ENCODE measurements at regions not wholly inside any gene's neighbourhood (a gene's known extent, or its start where the extent isn't known, plus 50 kb on each side); places are given as distances from the start of the nearest gene placed in this dataset.

DNA sequence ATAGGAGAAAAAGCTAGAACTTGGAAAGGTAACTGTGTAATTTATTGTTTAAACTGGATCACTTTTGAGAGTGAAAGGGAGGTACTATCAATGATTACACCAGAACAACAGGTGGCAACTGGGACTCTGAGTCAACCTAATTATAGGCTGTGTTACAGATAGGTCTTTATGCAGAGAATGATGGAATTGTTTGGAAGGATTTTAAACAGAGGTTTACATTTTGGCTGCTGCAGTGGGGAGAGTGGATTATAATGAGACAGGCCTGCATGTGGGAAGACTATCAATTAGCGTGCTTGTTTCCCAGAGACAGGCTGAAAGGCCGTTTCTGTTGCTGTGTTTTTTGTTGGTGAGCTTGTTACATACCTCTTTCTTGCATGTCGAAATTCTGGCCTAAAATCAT, 432.9 kb downstream of the PLA2G4A start:
- ATAC-seq = no peak

DNA sequence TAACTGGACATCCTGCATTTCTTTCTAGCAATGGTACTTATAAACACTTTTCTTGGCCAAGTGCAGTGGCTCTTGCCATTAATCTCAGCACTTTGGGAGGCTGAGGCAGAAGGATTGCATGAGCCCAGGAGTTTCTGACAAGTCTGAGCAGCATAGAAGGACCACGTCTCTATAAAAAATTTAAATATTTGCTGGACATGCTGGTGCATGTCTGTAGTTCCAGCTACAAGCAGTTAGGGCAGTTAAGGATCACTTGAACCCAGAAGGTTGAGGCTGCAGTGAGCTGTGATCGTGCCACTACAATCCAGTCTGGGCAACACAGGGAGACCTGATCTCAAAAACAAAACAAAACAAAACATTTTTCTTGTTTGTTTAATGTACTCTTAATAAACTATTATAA, 434.0 kb downstream of the PLA2G4A start:
- ATAC-seq = no peak
- TF ChIP-seq ZFP3 (CRISPR knock-in tag; IDR thresholded peaks at IDR 0.05) = no peak

More for the DNA sequence above, 432.9 kb downstream of the PLA2G4A start:
- TF ChIP-seq, protein P1, sequence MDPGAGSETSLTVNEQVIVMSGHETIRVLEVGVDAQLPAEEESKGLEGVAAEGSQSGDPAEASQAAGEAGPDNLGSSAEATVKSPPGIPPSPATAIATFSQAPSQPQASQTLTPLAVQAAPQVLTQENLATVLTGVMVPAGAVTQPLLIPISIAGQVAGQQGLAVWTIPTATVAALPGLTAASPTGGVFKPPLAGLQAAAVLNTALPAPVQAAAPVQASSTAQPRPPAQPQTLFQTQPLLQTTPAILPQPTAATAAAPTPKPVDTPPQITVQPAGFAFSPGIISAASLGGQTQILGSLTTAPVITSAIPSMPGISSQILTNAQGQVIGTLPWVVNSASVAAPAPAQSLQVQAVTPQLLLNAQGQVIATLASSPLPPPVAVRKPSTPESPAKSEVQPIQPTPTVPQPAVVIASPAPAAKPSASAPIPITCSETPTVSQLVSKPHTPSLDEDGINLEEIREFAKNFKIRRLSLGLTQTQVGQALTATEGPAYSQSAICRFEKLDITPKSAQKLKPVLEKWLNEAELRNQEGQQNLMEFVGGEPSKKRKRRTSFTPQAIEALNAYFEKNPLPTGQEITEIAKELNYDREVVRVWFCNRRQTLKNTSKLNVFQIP (CRISPR knock-in tag; IDR thresholded peaks at IDR 0.05; ENCODE audit: borderline replicate concordance, low read depth) = no peak
- TF ChIP-seq ZNF8 (CRISPR knock-in tag; IDR thresholded peaks at IDR 0.05) (no peak), ZNF70 (CRISPR knock-in tag; IDR thresholded peaks at IDR 0.05) (no peak), ARNTL (CRISPR knock-in tag; IDR thresholded peaks at IDR 0.05; ENCODE audit: borderline replicate concordance, low read depth) (no peak), SNAI2 (CRISPR knock-in tag; IDR thresholded peaks at IDR 0.05) (no peak), ZNF565 (CRISPR knock-in tag; conservative IDR thresholded peaks at IDR 0.05; ENCODE audit: low read depth) (no peak), RARB (CRISPR knock-in tag; IDR thresholded peaks at IDR 0.05) (no peak)

DNA sequence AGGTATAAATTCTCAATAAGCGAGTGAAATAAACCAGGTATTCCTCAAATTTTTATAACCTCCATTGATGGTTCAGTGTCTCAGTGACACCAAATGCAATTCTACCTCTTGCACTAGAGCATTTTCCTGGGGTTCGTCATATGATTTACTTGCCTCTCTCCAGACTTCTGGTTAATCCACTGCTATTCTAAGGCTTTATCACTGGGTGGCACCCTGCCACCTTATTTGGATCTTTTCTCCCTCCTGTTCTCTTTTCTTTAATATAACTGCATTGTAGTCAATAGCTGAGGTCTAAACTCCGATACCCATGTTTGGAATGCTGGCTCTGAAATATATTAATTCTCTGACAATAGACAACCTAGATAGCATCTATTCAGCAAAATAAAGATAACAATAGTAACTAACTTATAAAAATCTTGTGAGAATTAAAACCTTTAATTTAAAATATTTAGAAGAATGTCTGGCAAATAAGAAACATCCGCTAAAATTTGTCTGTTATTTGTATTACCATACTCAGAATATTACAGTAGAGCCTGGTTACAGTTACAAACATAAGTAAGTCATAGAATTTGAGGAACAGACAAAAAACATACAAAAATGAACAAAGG, 436.4 kb downstream of the PLA2G4A start:
- peak; percentile 96 for ATAC-seq
- no peak for TF ChIP-seq ISL1 (CRISPR knock-in tag; IDR thresholded peaks at IDR 0.05)
- TF ChIP-seq OSR1 (CRISPR knock-in tag; IDR thresholded peaks at IDR 0.05) = no peak
- no peak for TF ChIP-seq ZC3H10 (CRISPR knock-in tag; IDR thresholded peaks at IDR 0.05)
- TF ChIP-seq PPARA (CRISPR knock-in tag; IDR thresholded peaks at IDR 0.05; ENCODE audit: borderline replicate concordance) = no peak
- TF ChIP-seq GLIS3 (CRISPR knock-in tag; IDR thresholded peaks at IDR 0.05) = no peak
- no peak for TF ChIP-seq BACH2 (CRISPR knock-in tag; IDR thresholded peaks at IDR 0.05; ENCODE audit: borderline replicate concordance)

DNA sequence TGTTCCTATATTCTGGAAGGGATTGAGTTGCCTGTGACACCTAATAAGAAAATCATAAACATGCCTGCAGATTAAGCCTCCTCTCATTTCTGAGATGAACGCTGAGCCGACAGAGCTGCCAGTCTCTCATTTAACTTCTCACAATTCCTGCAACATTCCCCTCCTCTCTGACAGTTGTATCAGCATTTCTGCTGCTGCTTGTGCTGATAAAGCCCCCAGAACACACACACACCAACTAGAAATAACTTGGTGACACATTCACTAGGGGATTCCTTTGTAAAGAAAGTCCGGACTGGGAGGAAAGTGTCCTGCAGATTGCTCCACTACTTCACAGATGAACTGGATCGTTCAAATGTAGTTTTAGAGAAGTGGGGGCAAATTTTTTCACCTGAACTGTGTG, 437.3 kb downstream of the PLA2G4A start:
- TF ChIP-seq TOX (CRISPR knock-in tag; IDR thresholded peaks at IDR 0.05; ENCODE audit: borderline replicate concordance) (no peak), ZFP30 (CRISPR knock-in tag; IDR thresholded peaks at IDR 0.05) (no peak)
- TF ChIP-seq, protein P2, sequence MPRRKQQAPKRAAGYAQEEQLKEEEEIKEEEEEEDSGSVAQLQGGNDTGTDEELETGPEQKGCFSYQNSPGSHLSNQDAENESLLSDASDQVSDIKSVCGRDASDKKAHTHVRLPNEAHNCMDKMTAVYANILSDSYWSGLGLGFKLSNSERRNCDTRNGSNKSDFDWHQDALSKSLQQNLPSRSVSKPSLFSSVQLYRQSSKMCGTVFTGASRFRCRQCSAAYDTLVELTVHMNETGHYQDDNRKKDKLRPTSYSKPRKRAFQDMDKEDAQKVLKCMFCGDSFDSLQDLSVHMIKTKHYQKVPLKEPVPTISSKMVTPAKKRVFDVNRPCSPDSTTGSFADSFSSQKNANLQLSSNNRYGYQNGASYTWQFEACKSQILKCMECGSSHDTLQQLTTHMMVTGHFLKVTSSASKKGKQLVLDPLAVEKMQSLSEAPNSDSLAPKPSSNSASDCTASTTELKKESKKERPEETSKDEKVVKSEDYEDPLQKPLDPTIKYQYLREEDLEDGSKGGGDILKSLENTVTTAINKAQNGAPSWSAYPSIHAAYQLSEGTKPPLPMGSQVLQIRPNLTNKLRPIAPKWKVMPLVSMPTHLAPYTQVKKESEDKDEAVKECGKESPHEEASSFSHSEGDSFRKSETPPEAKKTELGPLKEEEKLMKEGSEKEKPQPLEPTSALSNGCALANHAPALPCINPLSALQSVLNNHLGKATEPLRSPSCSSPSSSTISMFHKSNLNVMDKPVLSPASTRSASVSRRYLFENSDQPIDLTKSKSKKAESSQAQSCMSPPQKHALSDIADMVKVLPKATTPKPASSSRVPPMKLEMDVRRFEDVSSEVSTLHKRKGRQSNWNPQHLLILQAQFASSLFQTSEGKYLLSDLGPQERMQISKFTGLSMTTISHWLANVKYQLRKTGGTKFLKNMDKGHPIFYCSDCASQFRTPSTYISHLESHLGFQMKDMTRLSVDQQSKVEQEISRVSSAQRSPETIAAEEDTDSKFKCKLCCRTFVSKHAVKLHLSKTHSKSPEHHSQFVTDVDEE (CRISPR knock-in tag; IDR thresholded peaks at IDR 0.05) = no peak
- no peak for ATAC-seq

DNA sequence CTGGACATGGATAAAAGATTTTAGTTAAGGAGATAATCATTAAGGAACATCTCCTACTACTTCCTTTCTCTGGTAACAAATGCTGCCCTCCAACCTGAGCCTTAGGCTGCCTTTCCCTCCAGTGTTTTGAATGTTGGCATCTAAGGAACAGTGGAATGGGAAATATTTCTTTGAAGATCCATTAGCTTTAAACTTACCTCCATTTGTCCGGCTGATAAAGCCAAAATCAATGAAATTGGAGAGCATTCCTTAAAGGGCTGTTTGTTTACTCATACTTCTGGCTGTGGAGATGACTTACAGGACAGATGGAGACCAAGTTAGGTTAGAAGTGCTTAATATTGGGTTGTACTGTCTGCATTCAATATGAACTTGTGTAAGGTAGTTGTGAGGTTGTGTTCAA, 439.1 kb downstream of the PLA2G4A start:
- ATAC-seq = peak; percentile 34; the same call in 1 of the 3 replicates
- TF ChIP-seq, protein P3, sequence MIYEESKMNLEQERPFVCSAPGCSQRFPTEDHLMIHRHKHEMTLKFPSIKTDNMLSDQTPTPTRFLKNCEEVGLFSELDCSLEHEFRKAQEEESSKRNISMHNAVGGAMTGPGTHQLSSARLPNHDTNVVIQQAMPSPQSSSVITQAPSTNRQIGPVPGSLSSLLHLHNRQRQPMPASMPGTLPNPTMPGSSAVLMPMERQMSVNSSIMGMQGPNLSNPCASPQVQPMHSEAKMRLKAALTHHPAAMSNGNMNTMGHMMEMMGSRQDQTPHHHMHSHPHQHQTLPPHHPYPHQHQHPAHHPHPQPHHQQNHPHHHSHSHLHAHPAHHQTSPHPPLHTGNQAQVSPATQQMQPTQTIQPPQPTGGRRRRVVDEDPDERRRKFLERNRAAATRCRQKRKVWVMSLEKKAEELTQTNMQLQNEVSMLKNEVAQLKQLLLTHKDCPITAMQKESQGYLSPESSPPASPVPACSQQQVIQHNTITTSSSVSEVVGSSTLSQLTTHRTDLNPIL (CRISPR knock-in tag; IDR thresholded peaks at IDR 0.05; ENCODE audit: low read depth) = no peak
- TF ChIP-seq ISL1 (CRISPR knock-in tag; IDR thresholded peaks at IDR 0.05) = peak; percentile 91
- TF ChIP-seq, protein P1 (CRISPR knock-in tag; IDR thresholded peaks at IDR 0.05; ENCODE audit: borderline replicate concordance, low read depth) = no peak

DNA sequence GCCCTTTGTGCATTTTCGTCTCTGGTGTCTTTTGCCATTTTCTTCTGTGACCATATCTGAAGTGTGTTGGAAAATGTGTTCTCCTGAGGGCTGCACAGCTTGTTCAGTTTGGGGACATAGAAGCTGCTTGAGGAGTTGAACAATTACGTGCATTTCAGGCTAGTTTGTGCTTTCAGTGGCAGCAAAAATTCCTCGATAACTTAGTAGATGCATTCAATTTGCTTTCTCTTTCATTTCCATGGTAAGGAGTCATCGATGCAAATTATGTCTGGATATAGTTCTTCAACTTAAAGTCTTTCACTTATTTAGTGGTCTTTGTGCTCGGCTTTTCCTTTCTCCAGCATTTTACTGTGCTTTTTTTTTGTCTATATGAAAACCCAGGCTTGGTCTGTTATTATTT, 441.5 kb downstream of the PLA2G4A start:
- no peak for ATAC-seq

More for the DNA sequence above, 441.5 kb downstream of the PLA2G4A start:
- TF ChIP-seq ISL1 (CRISPR knock-in tag; IDR thresholded peaks at IDR 0.05) (no peak), BACH2 (CRISPR knock-in tag; IDR thresholded peaks at IDR 0.05; ENCODE audit: borderline replicate concordance) (no peak), RARB (CRISPR knock-in tag; IDR thresholded peaks at IDR 0.05) (no peak), TCF4 (CRISPR knock-in tag; IDR thresholded peaks at IDR 0.05; ENCODE audit: borderline replicate concordance) (no peak), OSR1 (CRISPR knock-in tag; IDR thresholded peaks at IDR 0.05) (no peak), ZNF8 (CRISPR knock-in tag; IDR thresholded peaks at IDR 0.05) (no peak), ZFP3 (CRISPR knock-in tag; IDR thresholded peaks at IDR 0.05) (no peak), ZNF70 (CRISPR knock-in tag; IDR thresholded peaks at IDR 0.05) (no peak)
- TF ChIP-seq, protein P4, sequence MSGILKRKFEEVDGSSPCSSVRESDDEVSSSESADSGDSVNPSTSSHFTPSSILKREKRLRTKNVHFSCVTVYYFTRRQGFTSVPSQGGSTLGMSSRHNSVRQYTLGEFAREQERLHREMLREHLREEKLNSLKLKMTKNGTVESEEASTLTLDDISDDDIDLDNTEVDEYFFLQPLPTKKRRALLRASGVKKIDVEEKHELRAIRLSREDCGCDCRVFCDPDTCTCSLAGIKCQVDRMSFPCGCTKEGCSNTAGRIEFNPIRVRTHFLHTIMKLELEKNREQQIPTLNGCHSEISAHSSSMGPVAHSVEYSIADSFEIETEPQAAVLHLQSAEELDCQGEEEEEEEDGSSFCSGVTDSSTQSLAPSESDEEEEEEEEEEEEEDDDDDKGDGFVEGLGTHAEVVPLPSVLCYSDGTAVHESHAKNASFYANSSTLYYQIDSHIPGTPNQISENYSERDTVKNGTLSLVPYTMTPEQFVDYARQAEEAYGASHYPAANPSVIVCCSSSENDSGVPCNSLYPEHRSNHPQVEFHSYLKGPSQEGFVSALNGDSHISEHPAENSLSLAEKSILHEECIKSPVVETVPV (CRISPR knock-in tag; IDR thresholded peaks at IDR 0.05) = no peak

Data from SK-N-SH treated with all-trans-retinoic acid at 6 μM for 48 hours (cell line).